NCI-H510A (cell line): ENCODE measurements at regions not wholly inside any gene's neighbourhood (a gene's known extent, or its start where the extent isn't known, plus 50 kb on each side); places are given as distances from the start of the nearest gene placed in this dataset.
"Not testable (repeated sequence)": the region's sequence is repeated elsewhere in the genome, so short reads cannot be mapped to it uniquely, and the experiment has no call there.

ENCODE experiments used
- DNase-seq: peaks from one replicate; lab custom pipeline; 2025; lab: John Stamatoyannopoulos, UW

DNA sequence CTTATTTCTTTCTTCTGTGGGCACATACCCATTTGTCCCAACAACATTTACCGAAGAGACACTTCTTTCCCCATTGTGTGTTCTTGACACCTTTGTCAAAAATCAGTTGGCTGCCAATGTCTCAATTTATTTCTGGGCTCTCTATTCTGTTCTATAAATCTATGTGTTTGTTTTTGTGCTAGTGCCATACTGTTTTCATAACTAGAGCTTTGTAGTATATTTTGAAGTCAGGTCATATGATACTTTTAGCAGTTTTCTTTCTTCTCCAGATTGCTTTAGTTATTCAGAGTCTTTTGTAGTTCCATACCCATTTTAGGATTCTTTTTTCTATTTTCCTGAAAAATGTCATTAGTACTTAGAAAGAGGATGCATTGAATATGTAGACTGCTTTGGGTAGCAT, 1276.3 kb downstream of the SLITRK1 start:
- DNase-seq: no peak

DNA sequence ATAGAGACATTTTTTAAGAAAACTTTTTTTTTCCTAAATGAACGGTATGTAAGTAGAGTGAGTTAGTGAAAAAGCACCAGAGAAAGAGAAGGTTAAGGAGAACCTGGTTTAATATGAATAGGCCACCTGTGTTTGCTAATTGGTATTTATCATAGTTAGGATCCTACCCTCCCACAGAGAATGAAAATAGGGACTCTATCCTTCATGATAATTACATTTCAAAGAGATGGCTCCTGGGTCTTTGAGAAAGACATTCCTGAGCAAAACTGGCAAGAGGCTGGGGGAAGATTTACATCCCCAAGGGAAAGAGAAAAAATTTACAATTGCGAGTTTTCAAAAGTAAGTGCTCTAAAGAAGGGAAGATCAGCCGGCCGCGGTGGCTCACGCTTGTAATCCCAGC, 1284.5 kb downstream of the SLITRK1 start:
- no peak for DNase-seq

- DNase-seq: no peak
These were observed 1289.0 kb downstream of the SLITRK1 start for GRCh38 chr13:82593239-82593638.

DNA sequence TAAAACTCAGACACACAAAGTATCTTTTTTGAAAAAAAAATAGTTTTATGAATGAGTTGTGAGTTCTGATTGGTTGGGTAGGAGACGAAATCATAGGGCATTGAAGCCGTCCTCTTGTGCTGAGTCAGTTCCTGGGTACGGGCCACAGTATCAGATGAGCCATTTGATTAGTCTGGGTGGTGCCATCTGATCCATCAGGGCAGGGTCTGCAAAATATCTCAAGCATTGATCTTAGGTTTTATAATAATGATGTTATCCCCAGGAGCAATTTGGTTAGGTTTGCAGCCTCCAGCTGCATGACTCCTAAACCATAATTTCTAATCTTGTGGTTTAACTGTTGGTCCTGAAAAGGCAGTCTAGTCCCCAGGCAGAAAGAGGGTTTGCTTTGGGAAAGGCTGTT, 1310.6 kb downstream of the SLITRK1 start:
- DNase-seq: no peak

- no peak for DNase-seq
These were observed 1312.7 kb downstream of the SLITRK1 start for GRCh38 chr13:82569581-82569980.

DNA sequence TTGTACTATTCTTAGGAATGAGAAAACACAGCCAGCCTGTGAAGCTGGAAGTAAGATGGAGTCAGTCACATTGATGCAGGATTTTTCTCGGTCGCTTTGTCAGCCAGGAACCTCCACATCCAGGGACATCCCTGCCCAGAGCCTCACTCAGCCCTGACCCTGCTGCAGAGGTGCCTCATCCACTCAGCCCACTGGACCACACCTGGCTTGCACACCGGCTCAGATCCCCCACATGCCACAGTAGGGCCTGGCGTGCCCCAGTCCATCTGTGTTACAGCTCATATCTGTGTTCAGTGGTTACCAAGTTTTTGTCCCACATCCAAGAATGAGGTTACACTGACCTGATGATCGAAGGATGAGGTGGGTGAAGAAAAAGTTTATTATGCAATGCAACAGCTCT, 1315.4 kb downstream of the SLITRK1 start:
- DNase-seq: no peak

GRCh38 chr13:82565201-82565600, 1317.1 kb downstream of the SLITRK1 start:
- no peak for DNase-seq

DNA sequence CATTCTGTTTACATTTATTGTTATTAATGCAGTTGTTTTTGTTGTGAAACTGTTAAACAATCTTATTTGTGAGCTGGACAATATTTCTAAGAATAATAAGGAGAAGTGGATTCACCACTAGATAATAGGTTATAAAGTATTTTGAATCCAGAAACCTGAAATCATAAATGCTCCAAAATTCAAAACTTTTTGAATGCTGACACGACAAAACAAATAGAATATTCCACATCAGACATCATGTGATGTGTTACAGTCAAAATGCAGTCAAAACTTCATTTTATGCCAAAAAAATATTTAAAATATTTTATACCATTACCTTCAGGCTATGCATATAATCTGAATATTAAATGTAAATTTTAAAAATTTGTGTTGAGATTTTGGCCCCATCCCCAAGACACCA, 1321.4 kb downstream of the SLITRK1 start:
- no peak for DNase-seq

DNA sequence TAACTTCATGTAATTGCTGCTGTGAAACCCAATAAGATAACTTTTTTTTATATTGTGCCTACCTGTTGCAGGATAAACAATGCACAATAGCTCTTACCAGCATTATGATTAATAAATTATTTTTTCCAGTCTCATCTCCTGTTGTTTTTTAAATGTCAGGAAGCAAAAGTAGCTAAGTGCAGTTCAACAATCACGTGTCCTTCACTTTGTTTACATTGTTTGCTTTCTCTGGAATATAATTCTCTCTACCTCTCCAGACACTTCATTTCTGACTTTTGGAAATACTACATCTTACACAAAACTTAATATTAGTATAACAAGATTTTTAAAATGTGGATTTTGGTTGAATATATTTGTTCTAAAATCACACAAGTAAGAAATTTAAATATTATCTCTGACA, 1359.4 kb downstream of the SLITRK1 start:
- DNase-seq: no peak

DNA sequence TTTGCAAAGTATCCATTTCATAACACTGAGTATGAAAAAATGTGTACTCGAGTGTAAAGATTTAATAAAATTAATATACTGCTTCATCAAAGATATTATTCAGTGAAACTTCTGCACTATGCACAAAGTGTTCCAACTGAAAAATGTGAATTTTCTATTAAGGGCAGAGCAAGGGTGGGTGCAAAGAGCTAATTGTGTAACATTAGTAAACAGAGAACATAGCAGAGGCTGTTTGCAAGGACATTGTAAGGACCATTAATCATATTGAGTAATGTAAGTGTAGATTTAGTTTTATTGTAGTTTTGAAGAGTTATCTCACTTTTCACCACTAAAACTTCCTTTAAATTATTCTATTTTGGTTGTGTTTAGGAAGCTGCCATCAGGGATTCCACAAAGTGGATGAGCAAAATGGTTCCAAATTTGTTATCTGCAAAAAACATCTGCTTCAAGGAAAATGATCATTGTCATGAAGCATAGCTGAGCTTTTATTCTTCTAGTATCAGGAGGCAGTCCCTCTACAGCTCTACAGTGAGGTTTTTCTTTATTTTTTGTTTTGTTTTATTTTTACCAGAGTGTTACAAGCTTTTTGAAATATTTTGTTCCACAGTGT, 1375.4 kb downstream of the SLITRK1 start:
- no peak for DNase-seq

GRCh38 chr13:82501834-82502233, 1380.4 kb downstream of the SLITRK1 start:
- DNase-seq: no peak

DNA sequence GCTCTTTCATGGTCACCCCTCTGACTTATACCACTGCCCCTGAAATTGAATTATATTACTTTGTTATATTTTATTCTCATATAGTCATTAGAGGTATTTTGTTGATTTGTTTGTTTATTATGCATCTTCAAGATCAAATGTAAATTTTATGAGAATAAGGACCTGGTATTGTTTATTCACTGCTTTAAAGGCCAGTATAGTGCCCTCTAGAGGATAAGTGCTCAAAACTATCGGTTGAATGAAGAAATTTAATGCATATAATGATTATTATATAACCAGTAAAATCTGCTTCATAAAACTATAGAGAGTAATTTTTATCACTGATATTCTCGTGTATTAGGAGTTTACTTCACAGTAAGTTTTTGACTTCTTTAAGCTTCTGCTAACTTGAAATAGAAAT, 1401.9 kb downstream of the SLITRK1 start:
- DNase-seq: no peak

DNA sequence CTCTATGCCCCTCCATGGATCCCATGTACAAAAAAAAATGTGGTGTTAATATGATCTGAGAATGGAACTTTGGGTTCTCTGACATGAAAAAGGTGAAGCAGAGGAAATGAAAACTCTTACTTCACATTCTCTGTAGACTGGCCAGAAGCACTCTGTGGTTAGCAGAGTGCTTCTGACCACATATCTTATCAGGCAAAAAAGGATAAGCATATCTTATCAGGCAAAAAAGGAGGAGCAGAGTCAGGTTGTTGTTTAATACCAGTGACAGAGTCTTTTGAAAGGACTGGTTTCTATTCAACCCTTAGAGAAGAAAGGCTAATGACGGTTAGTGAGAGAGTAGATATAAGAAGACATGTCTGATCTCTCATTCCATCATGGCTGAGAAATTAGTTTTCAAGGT, 1404.8 kb downstream of the SLITRK1 start:
- DNase-seq: no peak

- no peak for DNase-seq
These were observed 1414.6 kb downstream of the SLITRK1 start for GRCh38 chr13:82467626-82468025.

GRCh38 chr13:82459575-82459974, 1422.7 kb downstream of the SLITRK1 start:
- DNase-seq: not testable (repeated sequence)

GRCh38 chr13:82458169-82458568, 1424.1 kb downstream of the SLITRK1 start:
- no peak for DNase-seq

DNA sequence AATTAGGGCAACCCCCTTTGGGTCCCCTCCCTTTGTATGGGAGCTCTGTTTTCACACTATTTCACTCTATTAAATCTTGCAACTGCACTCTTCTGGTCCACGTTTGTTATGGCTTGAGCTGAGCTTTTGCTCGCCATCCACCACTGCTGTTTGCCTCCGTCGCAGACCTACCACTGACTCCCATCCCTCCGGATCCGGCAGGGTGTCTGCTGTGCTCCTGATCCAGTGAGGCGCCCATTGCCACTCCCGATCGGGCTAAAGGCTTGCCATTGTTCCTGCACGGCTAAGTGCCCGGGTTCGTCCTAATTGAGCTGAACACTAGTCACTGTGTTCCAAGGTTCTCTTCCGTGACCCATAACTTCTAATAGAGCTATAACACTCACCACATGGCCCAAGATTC, 1424.7 kb downstream of the SLITRK1 start:
- DNase-seq: not testable (repeated sequence)

DNA sequence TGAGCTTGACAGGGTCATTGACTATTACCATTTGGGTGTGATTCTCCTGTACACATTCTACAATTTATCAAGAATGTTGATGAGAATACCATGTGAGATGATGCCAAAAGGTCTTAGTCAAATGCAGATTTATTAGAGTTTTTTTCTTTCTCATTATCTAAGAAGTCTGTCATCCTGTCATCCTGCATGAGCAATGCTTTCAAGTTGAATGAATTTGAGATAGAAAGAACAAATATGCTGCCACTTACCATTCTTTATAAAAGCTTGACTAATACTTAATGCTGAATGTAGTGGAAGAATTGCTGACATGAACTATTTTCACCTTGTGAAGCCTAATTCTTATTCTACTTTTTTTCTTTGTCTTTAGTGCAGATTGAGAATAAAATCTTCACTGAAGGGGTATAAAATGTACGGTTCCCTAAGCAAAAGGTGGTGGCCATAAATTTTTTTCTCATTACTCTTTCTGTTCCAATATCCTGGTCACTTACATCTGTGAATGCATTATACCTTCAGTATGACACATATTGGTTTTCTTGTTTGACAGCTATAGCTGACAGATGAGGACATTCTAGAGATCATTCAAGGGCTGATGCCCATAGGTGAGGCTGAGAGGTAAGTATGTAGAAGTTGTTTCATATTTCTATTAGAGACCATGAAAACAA, 1434.7 kb downstream of the SLITRK1 start:
- no peak for DNase-seq

GRCh38 chr13:82439159-82439904, 1442.9 kb downstream of the SLITRK1 start:
- no peak for DNase-seq

GRCh38 chr13:82438320-82438719, 1444.0 kb downstream of the SLITRK1 start:
- DNase-seq: no peak

- no peak for DNase-seq
These were observed 1446.1 kb downstream of the SLITRK1 start for GRCh38 chr13:82436099-82436585.

DNA sequence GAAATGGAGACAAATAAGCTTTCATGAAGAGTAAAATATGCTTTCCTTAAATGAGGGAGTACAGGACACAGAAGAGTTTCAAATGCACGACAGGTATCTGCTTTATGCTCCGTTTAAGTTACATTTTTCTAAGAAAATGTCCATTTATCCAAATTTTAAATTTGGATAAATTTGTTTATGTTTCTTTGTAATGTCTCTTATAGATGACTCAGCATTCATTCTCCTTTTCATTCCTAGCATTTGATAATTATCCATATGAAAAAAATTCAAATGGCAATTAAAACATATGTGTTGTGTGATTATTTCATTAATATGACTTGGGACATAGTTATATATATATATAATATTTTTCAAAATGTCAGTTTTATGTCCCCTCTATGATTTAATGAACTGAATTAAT, 1449.3 kb downstream of the SLITRK1 start:
- no peak for DNase-seq

DNA sequence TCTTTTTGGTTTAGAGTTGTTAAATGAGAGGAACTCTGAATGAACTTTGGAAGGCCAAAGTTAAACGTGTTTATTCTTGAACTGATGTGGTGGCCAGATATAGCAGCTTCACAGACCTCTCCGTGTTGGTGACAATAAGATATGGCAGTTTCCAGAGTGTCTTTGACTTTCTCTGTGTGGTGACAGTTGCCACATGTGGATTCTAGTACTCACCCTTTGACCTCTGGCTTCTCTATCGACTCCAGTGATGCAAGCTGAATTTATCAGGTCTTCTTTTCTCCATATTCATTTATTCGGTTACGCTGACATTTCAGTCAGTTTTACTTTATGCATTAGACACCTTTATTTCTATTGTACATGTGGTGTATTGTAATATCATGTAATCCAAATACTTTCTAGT, 1469.5 kb downstream of the SLITRK1 start:
- DNase-seq: no peak
